22Rv1 (cell line): ENCODE measurements at regions not wholly inside any gene's neighbourhood (a gene's known extent, or its start where the extent isn't known, plus 50 kb on each side); places are given as distances from the start of the nearest gene placed in this dataset.

Source experiments
- CTCF ChIP-seq: fragments of 450-650 bp; IDR thresholded peaks from 2 replicates; pipeline ENCODE4 v1.5.1; 2017; ENCODE audit warnings: mild to moderate bottlenecking
- ZFX ChIP-seq: fragments of 450-650 bp; IDR thresholded peaks from 2 replicates; pipeline ENCODE4 v1.6.1; 2017; ENCODE audit warnings: antibody characterized with exemption, borderline replicate concordance

GRCh38 chr2:136226903-136227302 is 109.0 kb upstream of the CXCR4 start:
- no peak for TF ChIP-seq CTCF
- TF ChIP-seq ZFX: no peak
